ENCODE measurements at regions not wholly inside any gene's neighbourhood (a gene's known extent, or its start where the extent isn't known, plus 50 kb on each side); places are given as distances from the start of the nearest gene placed in this dataset.

DNA sequence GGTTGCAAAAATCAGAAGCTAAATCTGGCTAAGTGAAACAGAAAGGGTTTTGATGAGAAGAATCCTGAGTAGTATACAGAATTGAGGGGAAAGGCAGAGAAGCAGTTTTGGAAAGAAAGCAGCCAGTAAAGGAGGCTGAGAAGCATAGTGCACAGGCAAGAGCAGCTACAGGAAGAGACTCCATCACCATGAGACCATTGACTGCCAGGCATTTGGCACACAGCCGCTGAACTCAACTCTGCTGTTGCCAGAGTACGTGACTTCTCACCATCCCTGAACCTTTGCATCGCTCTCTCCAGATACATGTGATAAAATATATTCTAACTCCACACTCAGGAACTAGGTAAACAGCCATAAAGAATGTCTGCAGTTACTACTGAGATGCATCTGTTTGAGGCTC is 128.3 kb upstream of the C1orf21 start:
- H3K36me3 Mint-ChIP-seq (ENCODE audit: low read depth) = no peaks in the 10 kb centered on the region
- peaks cover 7% of the 10 kb centered on the region for H3K27me3 Mint-ChIP-seq
- ATAC-seq = no peak
- no peaks in the 10 kb centered on the region for H3K4me1 Mint-ChIP-seq
- DNase-seq = no peak
- no peaks in the 10 kb centered on the region for H3K9me3 Mint-ChIP-seq
- no peak overlapping the region for H3K4me3 Mint-ChIP-seq
- H3K27ac Mint-ChIP-seq = no peak overlapping the region

DNA sequence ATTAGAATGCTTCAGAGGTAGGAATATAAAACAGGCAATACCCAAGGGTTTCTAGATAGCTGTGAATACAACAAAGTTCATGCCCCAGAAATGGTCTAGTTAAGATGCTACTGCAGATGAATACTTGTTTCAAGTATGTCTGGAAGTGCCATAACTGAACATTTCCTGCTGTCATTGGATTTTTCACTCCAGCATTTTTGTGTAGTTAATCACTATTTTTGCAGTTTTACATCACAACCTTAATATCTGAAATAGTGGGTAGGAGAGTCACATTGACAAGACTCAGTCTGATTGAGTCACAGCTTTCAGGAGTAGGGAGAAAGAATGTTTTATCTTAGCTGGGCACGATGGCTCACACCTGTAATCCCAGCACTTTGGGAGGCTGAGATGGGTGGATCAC is 126.4 kb upstream of the C1orf21 start:
- H3K9me3 Mint-ChIP-seq = no peaks in the 10 kb centered on the region
- no peaks in the 10 kb centered on the region for H3K4me1 Mint-ChIP-seq
- no peak overlapping the region for H3K4me3 Mint-ChIP-seq
- H3K27me3 Mint-ChIP-seq = peaks cover 9% of the 10 kb centered on the region
- ATAC-seq = no peak
- no peak for DNase-seq
- no peak overlapping the region for H3K27ac Mint-ChIP-seq
- no peaks in the 10 kb centered on the region for H3K36me3 Mint-ChIP-seq (ENCODE audit: low read depth)

- Mint-ChIP-seq H3K4me3 (no peak overlapping the region), H3K27me3 (peaks cover 9% of the 10 kb centered on the region), H3K9me3 (no peaks in the 10 kb centered on the region), H3K36me3 (ENCODE audit: low read depth) (no peaks in the 10 kb centered on the region), H3K4me1 (no peaks in the 10 kb centered on the region), H3K27ac (no peak overlapping the region)
- no peak for DNase-seq
- ATAC-seq = no peak
These were observed 124.7 kb upstream of the C1orf21 start for GRCh38 chr1:184262109-184262508.

DNA sequence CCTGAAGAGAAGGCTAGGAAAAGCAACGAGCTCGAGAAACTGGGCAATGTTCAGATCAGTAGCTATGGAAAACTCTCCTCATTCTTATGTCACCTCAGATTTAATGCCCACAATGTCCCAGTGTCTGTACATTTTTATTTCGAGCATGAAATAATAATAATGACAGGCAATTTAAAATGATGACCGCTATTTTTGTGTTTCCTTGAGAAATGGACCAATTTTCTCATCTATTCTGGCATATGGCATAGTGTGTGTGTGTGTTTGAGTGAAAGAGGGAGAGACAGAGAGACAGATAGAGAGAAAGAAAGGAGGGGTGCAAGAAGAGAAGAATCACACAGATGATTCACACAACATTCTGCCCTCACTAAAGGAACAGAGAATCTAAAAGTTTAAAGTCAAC is 119.1 kb upstream of the C1orf21 start:
- Mint-ChIP-seq H3K27ac (no peak overlapping the region), H3K9me3 (no peaks in the 10 kb centered on the region)
- DNase-seq = no peak

DNA sequence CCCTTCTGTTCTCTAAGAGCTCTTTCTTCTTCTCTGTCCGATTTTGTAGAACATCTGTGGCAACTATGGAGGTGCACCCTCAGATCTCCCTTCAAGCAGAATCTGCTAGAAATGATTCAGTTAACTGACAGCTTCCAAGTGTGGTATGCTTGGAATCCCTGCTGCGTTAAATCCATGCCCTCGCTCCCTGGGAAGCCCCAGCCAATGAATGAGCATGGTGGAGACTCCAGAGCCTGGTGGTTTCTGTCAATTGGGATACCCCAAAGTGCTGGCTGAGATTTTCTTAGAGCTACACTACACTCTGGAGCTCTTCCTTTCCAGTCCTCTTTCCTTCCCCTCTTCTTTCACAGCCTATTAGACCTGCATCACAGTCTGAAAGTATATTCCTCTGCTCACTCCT is 116.3 kb upstream of the C1orf21 start:
- no peak overlapping the region for H3K4me3 Mint-ChIP-seq
- peaks cover 9% of the 10 kb centered on the region for H3K27me3 Mint-ChIP-seq
- ATAC-seq (no peak), DNase-seq (no peak)
- no peaks in the 10 kb centered on the region for H3K36me3 Mint-ChIP-seq (ENCODE audit: low read depth)
- no peak overlapping the region for H3K27ac Mint-ChIP-seq
- H3K9me3 Mint-ChIP-seq = no peaks in the 10 kb centered on the region
- no peaks in the 10 kb centered on the region for H3K4me1 Mint-ChIP-seq

More for the DNA sequence above, 119.1 kb upstream of the C1orf21 start:
- ATAC-seq = no peak
- H3K27me3 Mint-ChIP-seq = peaks cover 8% of the 10 kb centered on the region
- no peaks in the 10 kb centered on the region for H3K4me1 Mint-ChIP-seq
- H3K4me3 Mint-ChIP-seq = no peak overlapping the region
- no peaks in the 10 kb centered on the region for H3K36me3 Mint-ChIP-seq (ENCODE audit: low read depth)

GRCh38 chr1:184272175-184272866 is 114.5 kb upstream of the C1orf21 start:
- Mint-ChIP-seq H3K4me3 (no peak overlapping the region), H3K9me3 (no peaks in the 10 kb centered on the region), H3K27me3 (peaks cover 9% of the 10 kb centered on the region), H3K27ac (no peak overlapping the region), H3K4me1 (no peaks in the 10 kb centered on the region), H3K36me3 (ENCODE audit: low read depth) (no peaks in the 10 kb centered on the region)
- DNase-seq (no peak), ATAC-seq (no peak)

- no peaks in the 10 kb centered on the region for H3K4me1 Mint-ChIP-seq
- no peak for DNase-seq
- no peaks in the 10 kb centered on the region for H3K9me3 Mint-ChIP-seq
- no peak overlapping the region for H3K27ac Mint-ChIP-seq
- no peak overlapping the region for H3K4me3 Mint-ChIP-seq
- peaks cover 3% of the 10 kb centered on the region for H3K27me3 Mint-ChIP-seq
- ATAC-seq = no peak
- no peaks in the 10 kb centered on the region for H3K36me3 Mint-ChIP-seq (ENCODE audit: low read depth)
These were observed 110.4 kb upstream of the C1orf21 start for GRCh38 chr1:184276416-184276815.

GRCh38 chr1:184279911-184280458 is 106.8 kb upstream of the C1orf21 start:
- Mint-ChIP-seq H3K27ac (no peak overlapping the region), H3K9me3 (no peaks in the 10 kb centered on the region), H3K4me1 (no peaks in the 10 kb centered on the region), H3K36me3 (ENCODE audit: low read depth) (no peaks in the 10 kb centered on the region), H3K4me3 (no peak overlapping the region), H3K27me3 (no peaks in the 10 kb centered on the region)
- ATAC-seq = no peak
- no peak for DNase-seq

DNA sequence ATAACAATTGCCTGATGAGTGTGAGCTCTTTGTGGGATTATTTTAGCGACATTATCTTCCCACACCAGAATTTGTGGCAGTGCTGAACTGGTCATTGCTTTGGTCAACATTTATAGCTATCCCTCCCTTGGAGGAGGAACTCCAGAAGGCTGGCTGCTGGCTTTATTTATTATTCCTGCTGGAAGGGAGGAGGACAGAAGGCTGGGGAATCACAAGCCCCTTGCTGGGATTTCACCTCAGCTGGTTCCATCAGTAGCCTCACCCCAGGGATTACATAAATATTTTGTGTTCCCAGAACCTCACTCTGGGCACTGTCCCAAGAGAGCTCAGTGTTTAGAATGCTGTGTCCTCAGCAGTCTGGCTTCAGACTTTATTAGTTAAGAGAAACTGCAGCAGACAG is 102.8 kb upstream of the C1orf21 start:
- no peaks in the 10 kb centered on the region for H3K4me1 Mint-ChIP-seq
- ATAC-seq (no peak), DNase-seq (no peak)
- no peaks in the 10 kb centered on the region for H3K27me3 Mint-ChIP-seq
- H3K9me3 Mint-ChIP-seq = no peaks in the 10 kb centered on the region
- H3K27ac Mint-ChIP-seq = no peak overlapping the region
- H3K36me3 Mint-ChIP-seq (ENCODE audit: low read depth) = no peaks in the 10 kb centered on the region
- H3K4me3 Mint-ChIP-seq = no peak overlapping the region

DNA sequence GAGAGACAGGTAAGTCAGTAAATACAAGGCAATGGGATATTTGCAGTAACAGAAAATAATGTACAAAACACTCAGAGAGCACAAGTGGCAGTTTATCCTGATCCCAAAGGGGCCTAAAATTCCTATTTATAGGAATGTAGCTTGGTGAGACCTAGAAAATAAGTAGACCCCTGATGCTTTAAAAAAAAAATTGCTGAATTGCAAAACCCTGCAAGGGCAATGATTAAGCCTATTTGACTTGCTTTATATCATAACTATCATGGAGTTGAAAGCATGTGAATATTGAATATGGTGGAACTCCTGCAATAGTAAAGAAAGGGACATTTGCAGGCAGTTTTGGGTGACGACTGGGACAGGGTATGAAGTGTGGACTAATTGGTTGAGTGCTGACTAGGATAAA is 101.9 kb upstream of the C1orf21 start:
- H3K4me3 Mint-ChIP-seq = no peak overlapping the region
- no peak overlapping the region for H3K27ac Mint-ChIP-seq
- H3K27me3 Mint-ChIP-seq = no peaks in the 10 kb centered on the region
- no peaks in the 10 kb centered on the region for H3K4me1 Mint-ChIP-seq
- DNase-seq (no peak), ATAC-seq (no peak)
- H3K9me3 Mint-ChIP-seq = no peaks in the 10 kb centered on the region
- no peaks in the 10 kb centered on the region for H3K36me3 Mint-ChIP-seq (ENCODE audit: low read depth)

GRCh38 chr1:184285401-184286087 is 101.3 kb upstream of the C1orf21 start:
- no peak overlapping the region for H3K27ac Mint-ChIP-seq
- no peak overlapping the region for H3K4me3 Mint-ChIP-seq
- ATAC-seq (no peak), DNase-seq (no peak)
- H3K9me3 Mint-ChIP-seq = no peaks in the 10 kb centered on the region
- no peaks in the 10 kb centered on the region for H3K27me3 Mint-ChIP-seq
- no peaks in the 10 kb centered on the region for H3K4me1 Mint-ChIP-seq
- no peaks in the 10 kb centered on the region for H3K36me3 Mint-ChIP-seq (ENCODE audit: low read depth)

DNA sequence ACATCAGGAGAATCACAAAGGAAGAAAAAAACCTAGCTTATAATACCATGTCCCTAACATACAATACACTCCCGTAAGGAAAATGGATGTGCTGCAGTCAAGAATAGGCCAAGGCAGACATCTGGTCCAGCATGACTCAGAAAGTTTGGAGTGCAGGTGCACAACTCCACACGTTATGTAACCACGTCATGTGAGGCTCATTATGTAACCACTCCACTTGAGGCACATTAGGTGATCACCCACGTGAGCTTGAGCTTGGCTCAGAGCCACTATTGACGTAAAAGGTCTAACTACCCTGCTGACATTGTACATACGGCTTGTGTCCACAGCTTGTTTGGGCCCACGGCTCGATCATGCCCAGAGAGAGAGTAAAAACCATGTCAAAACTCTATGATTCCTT is 99.8 kb upstream of the C1orf21 start:
- H3K4me3 Mint-ChIP-seq = no peak overlapping the region
- no peaks in the 10 kb centered on the region for H3K27me3 Mint-ChIP-seq
- no peak for DNase-seq
- no peaks in the 10 kb centered on the region for H3K36me3 Mint-ChIP-seq (ENCODE audit: low read depth)
- H3K27ac Mint-ChIP-seq = no peak overlapping the region
- H3K9me3 Mint-ChIP-seq = peaks cover 1% of the 10 kb centered on the region
- no peak for ATAC-seq
- no peaks in the 10 kb centered on the region for H3K4me1 Mint-ChIP-seq

DNA sequence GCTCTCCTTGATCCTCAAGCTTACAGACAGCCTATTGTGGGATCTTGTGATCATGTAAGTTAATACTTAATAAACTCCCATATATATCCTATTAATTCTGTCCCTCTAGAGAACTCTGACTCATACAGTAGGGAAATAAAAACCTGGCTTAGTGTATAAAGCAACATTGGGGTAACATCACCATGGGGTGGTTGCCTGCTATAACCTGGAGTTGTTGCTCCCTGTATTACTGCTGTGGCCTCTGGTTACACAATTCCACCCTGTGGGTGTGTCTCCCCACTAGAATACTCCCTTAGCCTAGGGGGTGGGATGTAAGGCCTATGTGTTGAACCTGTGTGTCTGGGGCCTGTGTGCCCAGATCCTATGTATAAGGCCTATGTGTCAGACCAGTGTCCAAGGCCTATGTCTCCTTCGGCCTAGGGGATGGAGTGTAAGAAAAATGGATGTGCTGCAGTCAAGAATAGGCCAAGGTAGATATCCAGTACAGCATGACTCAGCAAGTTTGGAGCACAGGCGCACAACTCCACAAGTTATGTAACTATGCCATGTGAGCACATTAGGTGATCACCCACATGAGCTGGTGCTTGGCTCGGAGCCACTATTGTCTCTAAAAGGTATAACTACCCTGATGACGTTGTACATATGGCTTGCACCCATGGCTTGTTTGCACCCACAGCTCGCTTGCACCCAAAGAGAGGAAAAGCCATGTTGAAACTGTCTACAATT is 96.8 kb upstream of the C1orf21 start:
- DNase-seq (no peak), ATAC-seq (no peak)
- H3K27ac Mint-ChIP-seq = no peak overlapping the region
- no peaks in the 10 kb centered on the region for H3K4me1 Mint-ChIP-seq
- peaks cover 3% of the 10 kb centered on the region for H3K27me3 Mint-ChIP-seq
- no peak overlapping the region for H3K4me3 Mint-ChIP-seq
- H3K36me3 Mint-ChIP-seq (ENCODE audit: low read depth) = no peaks in the 10 kb centered on the region
- peaks cover 5% of the 10 kb centered on the region for H3K9me3 Mint-ChIP-seq

DNA sequence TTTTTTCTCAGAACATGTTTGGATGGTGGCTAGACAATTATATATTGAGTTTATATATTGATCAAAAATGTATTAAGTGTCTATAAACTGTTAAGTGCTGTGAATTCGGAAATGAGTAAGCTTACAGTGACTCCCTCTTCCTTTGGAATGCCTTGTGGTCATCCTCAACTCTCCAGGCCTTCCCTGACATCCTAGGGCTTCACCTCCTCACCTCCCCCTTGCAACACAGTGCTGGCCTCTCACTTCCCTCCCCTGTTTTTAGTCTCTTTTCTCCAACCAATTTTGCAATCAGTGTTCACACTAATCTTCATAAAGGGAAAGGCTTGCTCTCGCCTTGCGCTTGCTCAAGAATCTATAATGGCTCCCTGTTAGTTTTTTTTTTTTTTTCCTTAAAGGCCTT is 95.1 kb upstream of the C1orf21 start:
- peaks cover 3% of the 10 kb centered on the region for H3K27me3 Mint-ChIP-seq
- DNase-seq (no peak), ATAC-seq (no peak)
- no peak overlapping the region for H3K27ac Mint-ChIP-seq
- H3K4me1 Mint-ChIP-seq = no peaks in the 10 kb centered on the region
- no peak overlapping the region for H3K4me3 Mint-ChIP-seq
- no peaks in the 10 kb centered on the region for H3K36me3 Mint-ChIP-seq (ENCODE audit: low read depth)
- H3K9me3 Mint-ChIP-seq = peaks cover 5% of the 10 kb centered on the region

- H3K36me3 Mint-ChIP-seq (ENCODE audit: low read depth) = no peaks in the 10 kb centered on the region
- peaks cover 3% of the 10 kb centered on the region for H3K27me3 Mint-ChIP-seq
- peaks cover 5% of the 10 kb centered on the region for H3K9me3 Mint-ChIP-seq
- DNase-seq (no peak), ATAC-seq (no peak)
- H3K27ac Mint-ChIP-seq = no peak overlapping the region
- no peaks in the 10 kb centered on the region for H3K4me1 Mint-ChIP-seq
- no peak overlapping the region for H3K4me3 Mint-ChIP-seq
These were observed 94.7 kb upstream of the C1orf21 start for GRCh38 chr1:184292101-184292500.
